H54 (cell line): ENCODE measurements at regions not wholly inside any gene's neighbourhood (a gene's known extent, or its start where the extent isn't known, plus 50 kb on each side); places are given as distances from the start of the nearest gene placed in this dataset.

Experiments used
- DNase-seq: peaks from one replicate; pipeline ENCODE4 v3.0.0; 2011; ENCODE audit warnings: low spot score, mixed read lengths; ENCODE audit not compliant: insufficient read length
- FAIRE-seq: peaks from 3 replicates; lab custom pipeline; 2011; peaks lifted over from hg19 to GRCh38; lab: Jason Lieb, UNC
- POLR2A ChIP-seq: IDR thresholded peaks from 2 replicates; pipeline ENCODE4 v1.6.1; 2011; ENCODE audit warnings: low read depth, mild to moderate bottlenecking, low read length

GRCh38 chr16:51085271-51085670, 65.8 kb downstream of the SALL1 start:
- FAIRE-seq (no peak), DNase-seq (no peak)
- TF ChIP-seq POLR2A: no peak

GRCh38 chr16:51084074-51084928, 66.8 kb downstream of the SALL1 start:
- FAIRE-seq: no peak
- no peak for DNase-seq
- TF ChIP-seq POLR2A: no peak

- FAIRE-seq (no peak), DNase-seq (no peak)
- TF ChIP-seq POLR2A: no peak
Observed at GRCh38 chr16:51072591-51072990, 78.5 kb downstream of the SALL1 start.

- DNase-seq: no peak
- FAIRE-seq: no peak
- TF ChIP-seq POLR2A: no peak
Observed at GRCh38 chr16:51071326-51071725, 79.7 kb downstream of the SALL1 start.

GRCh38 chr16:51067352-51067751, 83.7 kb downstream of the SALL1 start:
- no peak for FAIRE-seq
- DNase-seq: no peak
- no peak for TF ChIP-seq POLR2A

GRCh38 chr16:51062039-51062438, 89.0 kb downstream of the SALL1 start:
- TF ChIP-seq POLR2A: no peak
- FAIRE-seq: no peak
- no peak for DNase-seq

- no peak for TF ChIP-seq POLR2A
- FAIRE-seq (no peak), DNase-seq (no peak)
Observed at GRCh38 chr16:51061328-51061727, 89.7 kb downstream of the SALL1 start.

GRCh38 chr16:51057969-51058337, 93.1 kb downstream of the SALL1 start:
- DNase-seq: no peak

GRCh38 chr16:51057102-51057793, 93.8 kb downstream of the SALL1 start:
- TF ChIP-seq POLR2A: no peak
- DNase-seq (no peak), FAIRE-seq (no peak)

More at GRCh38 chr16:51057969-51058337, 93.1 kb downstream of the SALL1 start:
- FAIRE-seq: no peak
- TF ChIP-seq POLR2A: no peak

GRCh38 chr16:51056331-51056730, 94.7 kb downstream of the SALL1 start:
- TF ChIP-seq POLR2A: no peak
- FAIRE-seq (no peak), DNase-seq (no peak)

GRCh38 chr16:51055434-51055833, 95.6 kb downstream of the SALL1 start:
- no peak for FAIRE-seq
- TF ChIP-seq POLR2A: no peak
- DNase-seq: no peak

GRCh38 chr16:51053775-51054174, 97.3 kb downstream of the SALL1 start:
- no peak for DNase-seq
- TF ChIP-seq POLR2A: no peak

GRCh38 chr16:51051671-51052070, 99.4 kb downstream of the SALL1 start:
- DNase-seq: no peak
- no peak for TF ChIP-seq POLR2A
- no peak for FAIRE-seq

More at GRCh38 chr16:51053775-51054174, 97.3 kb downstream of the SALL1 start:
- FAIRE-seq: no peak

GRCh38 chr16:51050377-51050706, 100.7 kb downstream of the SALL1 start:
- FAIRE-seq (no peak), DNase-seq (no peak)
- TF ChIP-seq POLR2A: no peak
